ENCODE measurements at regions not wholly inside any gene's neighbourhood (a gene's known extent, or its start where the extent isn't known, plus 50 kb on each side); places are given as distances from the start of the nearest gene placed in this dataset.

DNA sequence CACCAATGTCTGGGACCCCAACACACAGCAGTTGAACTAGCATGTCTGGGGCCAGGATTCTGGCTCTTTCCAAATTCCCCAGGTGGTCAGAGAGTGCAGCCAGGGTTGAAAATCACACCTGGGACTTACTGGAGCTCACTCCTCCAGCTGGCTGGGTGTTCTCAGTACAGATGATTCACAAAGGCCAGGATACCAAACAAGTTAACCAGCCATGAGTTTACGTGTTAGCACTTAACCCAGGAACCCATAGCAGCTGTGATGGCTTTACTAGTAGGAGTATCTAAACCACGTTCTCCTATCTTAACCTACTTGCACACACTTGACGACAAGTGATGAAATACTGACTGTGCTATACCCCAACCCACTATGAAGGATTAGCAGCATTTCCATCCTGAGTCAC lies 222.8 kb downstream of the FBXO15 start:
- no peak overlapping the region for H3K4me3 ChIP-seq (replicated peaks in 1 of 3; ENCODE audit: low read depth in 2 of 3, low read length in 3 of 3)
- H3K4me2 ChIP-seq (replicated peaks; ENCODE audit: extremely low read depth, low read length, poor library complexity, severe bottlenecking) = no peak overlapping the region
- H3K4me1 ChIP-seq (ENCODE audit: control insufficient read depth in 1 of 2, insufficient read depth in 2 of 2, low read length in 2 of 2) = no peaks in the 10 kb centered on the region
- H3K27me3 ChIP-seq (ENCODE audit: control insufficient read depth in 2 of 2, insufficient read depth in 2 of 2, low read length in 2 of 2) = no peaks in the 10 kb centered on the region
- Mint-ChIP-seq H3K27me3 (ENCODE audit: low read depth in 3 of 3) (peaks cover 0 to 4% (median 2%) of the 10 kb centered on the region in 3 donors), H3K9me3 (peaks cover 0 to 4% (median 0%) of the 10 kb centered on the region in 7 donors), H3K36me3 (no peaks in the 10 kb centered on the region), H3K4me3 (no peak overlapping the region), H3K27ac (no peak overlapping the region), H3K4me1 (no peaks in the 10 kb centered on the region)
- no peak for TF ChIP-seq CTCF (IDR thresholded peaks at IDR 0.05)
- no peak overlapping the region for H3K27ac ChIP-seq (ENCODE audit: low read depth in 1 of 2, low read length in 2 of 2)
- no peak overlapping the region for H2AFZ ChIP-seq (ENCODE audit: insufficient read depth, low read depth, low read length, poor library complexity, severe bottlenecking)
- no peak overlapping the region for H3K9ac ChIP-seq (ENCODE audit: insufficient read depth, low read length, poor library complexity, severe bottlenecking)
- no peak for DNase-seq
- no peaks in the 10 kb centered on the region for H3K9me3 ChIP-seq (replicated peaks in 1 of 2; ENCODE audit: control insufficient read depth in 1 of 2, insufficient read depth in 1 of 2, low read length in 2 of 2)
- no peaks in the 10 kb centered on the region for H3K79me2 ChIP-seq (ENCODE audit: insufficient read depth, low read length)
- H4K20me1 ChIP-seq (ENCODE audit: insufficient read depth, low read length) = no peaks in the 10 kb centered on the region
- intact Hi-C loops (cut with micrococcal nuclease) = no loop called here
- no peaks in the 10 kb centered on the region for H3K36me3 ChIP-seq (replicated peaks in 1 of 2; ENCODE audit: control insufficient read depth in 1 of 2, insufficient read depth in 2 of 2, low read length in 2 of 2)
- WGBS (ENCODE audit: insufficient coverage) = no CpG with 5 or more reads among the region's 3 CpGs

DNA sequence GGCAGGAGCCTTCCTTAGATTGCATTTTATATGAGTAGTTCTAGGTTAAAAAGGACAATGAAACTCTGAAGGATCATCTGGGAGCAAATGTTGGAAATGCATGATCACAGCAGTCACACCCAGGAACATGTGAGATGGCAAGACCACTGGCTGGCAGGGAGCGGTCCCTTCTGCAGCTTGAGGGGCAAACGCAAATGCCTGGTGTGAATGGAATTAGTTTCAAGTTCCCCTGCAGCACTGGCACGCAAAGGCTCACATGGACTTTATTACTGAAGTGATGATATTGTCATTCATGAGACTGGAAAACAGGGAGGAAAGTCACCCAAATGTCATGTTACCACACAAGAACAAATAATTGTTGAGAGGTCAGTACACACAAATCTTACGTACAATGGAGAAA lies 223.3 kb downstream of the FBXO15 start:
- WGBS (ENCODE audit: insufficient coverage) = 100% methylated on average over 2 of the region's 4 CpGs
- Mint-ChIP-seq H3K27me3 (ENCODE audit: low read depth in 3 of 3) (peaks cover 0 to 4% (median 2%) of the 10 kb centered on the region in 3 donors), H3K27ac (no peak overlapping the region), H3K9me3 (peaks cover 0 to 4% (median 0%) of the 10 kb centered on the region in 7 donors), H3K4me3 (no peak overlapping the region), H3K36me3 (no peaks in the 10 kb centered on the region), H3K4me1 (no peaks in the 10 kb centered on the region)
- Histone ChIP-seq H3K4me2 (replicated peaks; ENCODE audit: extremely low read depth, low read length, poor library complexity, severe bottlenecking) (no peak overlapping the region), H3K4me1 (ENCODE audit: control insufficient read depth in 1 of 2, insufficient read depth in 2 of 2, low read length in 2 of 2) (no peaks in the 10 kb centered on the region), H2AFZ (ENCODE audit: insufficient read depth, low read depth, low read length, poor library complexity, severe bottlenecking) (no peak overlapping the region), H4K20me1 (ENCODE audit: insufficient read depth, low read length) (no peaks in the 10 kb centered on the region), H3K79me2 (ENCODE audit: insufficient read depth, low read length) (no peaks in the 10 kb centered on the region), H3K4me3 (replicated peaks in 1 of 3; ENCODE audit: low read depth in 2 of 3, low read length in 3 of 3) (no peak overlapping the region), H3K27ac (ENCODE audit: low read depth in 1 of 2, low read length in 2 of 2) (no peak overlapping the region), H3K27me3 (ENCODE audit: control insufficient read depth in 2 of 2, insufficient read depth in 2 of 2, low read length in 2 of 2) (no peaks in the 10 kb centered on the region), H3K9me3 (replicated peaks in 1 of 2; ENCODE audit: control insufficient read depth in 1 of 2, insufficient read depth in 1 of 2, low read length in 2 of 2) (no peaks in the 10 kb centered on the region), H3K9ac (ENCODE audit: insufficient read depth, low read length, poor library complexity, severe bottlenecking) (no peak overlapping the region), H3K36me3 (replicated peaks in 1 of 2; ENCODE audit: control insufficient read depth in 1 of 2, insufficient read depth in 2 of 2, low read length in 2 of 2) (no peaks in the 10 kb centered on the region)
- no peak for DNase-seq
- TF ChIP-seq CTCF (IDR thresholded peaks at IDR 0.05) = no peak
- intact Hi-C loops (cut with micrococcal nuclease) = no loop called here

Measured in CD14-positive monocyte (primary cell).